Endothelial cell of umbilical vein (primary cell): ENCODE measurements at regions not wholly inside any gene's neighbourhood (a gene's known extent, or its start where the extent isn't known, plus 50 kb on each side); places are given as distances from the start of the nearest gene placed in this dataset.

Source experiments
- BruUV-seq: library from RNA; stranded (reverse); fragments of 400-500 nt; replicated peaks from 2 replicates; lab custom pipeline; 2021; lab: Mats Ljungman, UMichigan
- CTCF ChIA-PET: fragments of 300-600, 350-600 bp; sonication (Branson Sonifier 250); formaldehyde crosslinking; loops from one replicate; lab custom pipeline; 2021; ENCODE audit warnings: antibody characterized with exemption, inconsistent platforms; lab: Charles Lee
- POLR2A ChIA-PET: fragments of 300-600, 350-600 bp; sonication (Branson Sonifier 250); formaldehyde crosslinking; loops from one replicate; lab custom pipeline; 2021; ENCODE audit warnings: antibody characterized with exemption, inconsistent platforms; lab: Charles Lee
- DNase-seq: peaks from one replicate; pipeline ENCODE4 v3.0.0-alpha.2; 2011; ENCODE audit warnings: low read depth, low spot score
- FAIRE-seq: peaks from 2 replicates; lab custom pipeline; 2011; peaks lifted over from hg19 to GRCh38; lab: Jason Lieb, UNC
- H2AFZ ChIP-seq: 2 replicates; pipeline ENCODE4 v1.6.0; 2012; ENCODE audit warnings: low read depth, low read length, control low read depth, inconsistent platforms
- H3K27ac ChIP-seq: 2 replicates; pipeline ENCODE4 v1.5.1; 2011; ENCODE audit warnings: low read depth, mild to moderate bottlenecking, control low read depth, low read length, moderate library complexity; ENCODE audit not compliant: insufficient read depth
- H3K27me3 ChIP-seq, 2 experiments: 2 replicates each; pipeline versions ENCODE4 v1.6.0 to v1.6.1; 2011; ENCODE audit warnings: low read length in 2 of 2, mixed read lengths in 1 of 2; ENCODE audit not compliant: control insufficient read depth in 2 of 2, insufficient read depth in 2 of 2
- H3K36me3 ChIP-seq, 2 experiments: 2 replicates in 1 of 2; 3 replicates in 1 of 2; pipeline ENCODE4 v1.5.1; 2011; ENCODE audit warnings: low read length in 2 of 2, mild to moderate bottlenecking in 1 of 2, moderate library complexity in 1 of 2; ENCODE audit not compliant: control insufficient read depth in 2 of 2, insufficient read depth in 2 of 2; ENCODE audit errors: extremely low read depth in 1 of 2
- H3K4me1 ChIP-seq: 3 replicates; pipeline ENCODE4 v1.5.1; 2011; ENCODE audit warnings: mild to moderate bottlenecking, low read length; ENCODE audit not compliant: control insufficient read depth, insufficient read depth; ENCODE audit errors: extremely low read depth
- H3K4me2 ChIP-seq: 2 replicates; pipeline ENCODE4 v1.6.1; 2011; ENCODE audit warnings: low read length, control low read depth, mixed read lengths; ENCODE audit not compliant: insufficient read depth
- H3K4me3 ChIP-seq, 3 experiments: fragments of 200-600 bp in 1 of 3; sonication (generic), shearing (Covaris generic) in 1 of 3; replicated peaks in 1 of 3; 2 replicates each; pipeline ENCODE4 v1.5.1; 2011 to 2016; ENCODE audit warnings: control low read depth in 3 of 3, low read length in 3 of 3, mild to moderate bottlenecking in 2 of 3, inconsistent platforms in 1 of 3, low read depth in 1 of 3, moderate library complexity in 1 of 3; ENCODE audit not compliant: insufficient read depth in 1 of 3
- H3K79me2 ChIP-seq: 2 replicates; pipeline ENCODE4 v1.6.0; 2012; ENCODE audit warnings: low read length, inconsistent platforms; ENCODE audit not compliant: control insufficient read depth, insufficient read depth
- H3K9ac ChIP-seq: replicated peaks from 2 replicates; pipeline ENCODE3; 2011; ENCODE audit warnings: low read length, control low read depth; ENCODE audit not compliant: insufficient read depth; ENCODE audit errors: extremely low read depth
- H3K9me1 ChIP-seq: replicated peaks from 3 replicates; pipeline ENCODE4 v1.6.0; 2011; ENCODE audit warnings: mild to moderate bottlenecking, low read length; ENCODE audit not compliant: control insufficient read depth, insufficient read depth; ENCODE audit errors: extremely low read depth
- H3K9me3 ChIP-seq: replicated peaks from 2 replicates; pipeline ENCODE4 v1.5.1; 2012; ENCODE audit warnings: low read length, inconsistent platforms; ENCODE audit not compliant: control insufficient read depth, insufficient read depth
- H4K20me1 ChIP-seq: replicated peaks from 2 replicates; pipeline ENCODE3; 2011; ENCODE audit warnings: mild to moderate bottlenecking, low read length; ENCODE audit not compliant: control insufficient read depth, insufficient read depth; ENCODE audit errors: extremely low read depth
- CTCF ChIP-seq, 2 donors: IDR thresholded peaks; 1 replicate in 1 of 2; 2 replicates in 1 of 2; pipeline ENCODE4 v1.5.1; 2011; ENCODE audit warnings: low read length in 2 of 2, mild to moderate bottlenecking in 2 of 2, moderate library complexity in 2 of 2, control low read depth in 1 of 2, inconsistent platforms in 1 of 2, low read depth in 1 of 2; ENCODE audit not compliant: insufficient read depth in 1 of 2; ENCODE audit errors: extremely low read depth in 1 of 2
- EZH2 ChIP-seq: IDR thresholded peaks from 2 replicates; pipeline ENCODE4 v1.6.1; 2012; ENCODE audit warnings: borderline replicate concordance, low read depth, mild to moderate bottlenecking, moderate library complexity, low read length, inconsistent platforms; ENCODE audit not compliant: severe bottlenecking
- FOS ChIP-seq: IDR thresholded peaks from 2 replicates; pipeline ENCODE4 v1.6.1; 2011; ENCODE audit warnings: mild to moderate bottlenecking, low read length, moderate library complexity, borderline replicate concordance; ENCODE audit not compliant: insufficient read depth
- GATA2 ChIP-seq: IDR thresholded peaks from 2 replicates; pipeline ENCODE4 v1.7.0; 2011; ENCODE audit warnings: low read depth, mild to moderate bottlenecking, moderate library complexity, mixed read lengths, low read length; ENCODE audit not compliant: insufficient read length, insufficient read depth
- JUN ChIP-seq: IDR thresholded peaks from 2 replicates; pipeline ENCODE4 v1.6.1; 2011; ENCODE audit warnings: borderline replicate concordance, low read depth; ENCODE audit not compliant: insufficient read length, insufficient read depth
- MAX ChIP-seq: IDR thresholded peaks from 2 replicates; pipeline ENCODE4 v1.6.1; 2011; ENCODE audit not compliant: insufficient read depth, insufficient read length
- MYC ChIP-seq: IDR thresholded peaks from one replicate; pipeline ENCODE4 v1.6.1; 2011; ENCODE audit warnings: mild to moderate bottlenecking, low read depth, low read length
- POLR2A ChIP-seq: IDR thresholded peaks from 2 replicates; pipeline ENCODE4 v1.6.1; 2012; ENCODE audit warnings: low read depth, mild to moderate bottlenecking, control low read depth, low read length
- POLR2AphosphoS5 ChIP-seq: IDR thresholded peaks from 2 replicates; pipeline ENCODE4 v1.6.1; 2012; ENCODE audit warnings: low read depth, mild to moderate bottlenecking, control low read depth, low read length, moderate library complexity; ENCODE audit not compliant: insufficient read depth
- dilution Hi-C: fragments of 300-500 bp; cut with MboI; formaldehyde crosslinking; loops from one replicate; pipeline ENCODE4 v1.15.0; 2019; ENCODE audit warnings: low sequenced_read_pairs; ENCODE audit not compliant: extremely low pct_ligation_motif_present
- intact Hi-C: fragments of 100-400 bp; cut with micrococcal nuclease; formaldehyde crosslinking; loops from one replicate; pipeline ENCODE4 v1.10.0; 2022

GRCh38 chrX:151816934-151817333 is 82.4 kb downstream of the CNGA2 start:
- Histone ChIP-seq H3K9ac (no peak overlapping the region), H3K36me3 (no peaks in the 10 kb centered on the region), H3K27ac (no peak overlapping the region), H4K20me1 (no peaks in the 10 kb centered on the region), H3K9me1 (no peaks in the 10 kb centered on the region), H3K27me3 (no peaks in the 10 kb centered on the region), H2AFZ (no peak overlapping the region), H3K9me3 (no peaks in the 10 kb centered on the region), H3K4me1 (no peaks in the 10 kb centered on the region), H3K79me2 (no peaks in the 10 kb centered on the region), H3K4me2 (no peak overlapping the region), H3K4me3 (no peak overlapping the region)
- no peak for TF ChIP-seq GATA2
- no peak for TF ChIP-seq POLR2AphosphoS5
- no peak for TF ChIP-seq JUN
- no peak for TF ChIP-seq POLR2A
- TF ChIP-seq MAX = no peak
- no peak for TF ChIP-seq MYC
- TF ChIP-seq EZH2 = no peak
- no peak for TF ChIP-seq FOS
- TF ChIP-seq CTCF (IDR thresholded peaks at IDR 0.05; ENCODE audit: extremely low read depth in 1 of 2, insufficient read depth in 1 of 2, low read depth in 1 of 2, low read length in 2 of 2) = no peak
- POLR2A ChIA-PET = no interaction called here
- dilution Hi-C loops = no loop called here
- FAIRE-seq (no peak), DNase-seq (no peak)
- intact Hi-C loops = no loop called here
- CTCF ChIA-PET = no interaction called here
- no TSS peak for BruUV-seq
